CD4-positive, alpha-beta T cell treated with Interferon alpha-2 for 1 hour (primary cell): ENCODE measurements at regions not wholly inside any gene's neighbourhood (a gene's known extent, or its start where the extent isn't known, plus 50 kb on each side); places are given as distances from the start of the nearest gene placed in this dataset.
A peak's percentile ranks its signal among the peaks of the same experiment; 100 is the strongest.
"Not testable (repeated sequence)": the region's sequence is repeated elsewhere in the genome, so short reads cannot be mapped to it uniquely, and the experiment has no call there.

ENCODE experiments used
- DNase-seq, 2 donors: peaks; one replicate each; pipeline ENCODE4 v3.0.0-alpha.2; 2020 to 2022

GRCh38 chr6:18595774-18596530 lies 208.8 kb downstream of the RNF144B start:
- peak; percentile 5 to 46 for DNase-seq

DNA sequence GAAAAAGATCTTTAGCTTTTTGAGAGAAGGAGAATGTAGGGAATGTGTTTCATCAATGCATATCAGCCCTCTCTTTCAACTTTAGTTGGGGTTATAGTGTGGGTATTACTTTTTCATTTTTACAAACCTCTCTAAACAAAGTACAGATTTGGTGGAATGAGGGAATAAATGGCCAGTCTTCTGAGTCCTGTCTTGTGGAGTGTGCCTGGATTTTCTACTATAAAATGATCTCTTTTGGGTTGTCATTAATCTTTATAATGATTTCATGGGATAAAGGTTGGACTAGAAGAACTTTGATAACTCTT lies 209.3 kb downstream of the RNF144B start:
- DNase-seq, result no peak

DNA sequence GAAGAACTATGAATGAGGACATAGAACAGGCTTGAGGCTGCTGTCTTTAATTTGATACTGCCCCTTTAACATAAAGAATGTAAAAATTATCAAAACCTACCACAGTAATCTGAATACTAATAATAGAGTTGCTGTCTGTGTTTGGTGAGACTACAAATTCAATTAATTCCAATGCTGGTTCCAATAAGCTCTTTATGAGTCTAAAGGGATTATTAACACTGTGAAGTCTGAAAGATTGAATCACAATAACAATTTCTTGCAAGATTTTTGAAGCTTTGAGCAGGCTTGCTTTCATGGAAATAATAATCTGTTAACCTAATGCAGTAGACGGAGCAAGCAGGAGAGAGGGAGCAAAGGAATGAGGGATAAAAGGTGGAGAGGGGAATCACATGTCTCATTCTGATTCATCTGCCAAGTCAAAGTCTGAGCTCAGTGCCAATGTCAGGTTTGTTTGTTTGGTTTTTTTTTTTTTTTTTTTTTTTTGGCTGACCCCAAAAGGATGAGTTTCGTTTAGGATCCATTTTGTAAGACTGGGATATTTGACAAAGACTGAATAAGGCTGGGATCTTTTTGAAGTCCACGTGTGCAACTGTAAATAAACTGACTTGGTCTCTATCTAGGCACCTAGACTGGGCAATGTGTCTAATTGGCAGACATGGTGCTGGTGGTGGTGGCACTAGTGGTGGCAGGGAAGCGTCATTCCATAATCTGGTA lies 211.6 kb downstream of the RNF144B start:
- no peak for DNase-seq

GRCh38 chr6:18600255-18600654 lies 213.1 kb downstream of the RNF144B start:
- no peak for DNase-seq

- DNase-seq, result no peak
Observed at GRCh38 chr6:18601516-18602020, 214.4 kb downstream of the RNF144B start.

- no peak for DNase-seq
Observed at GRCh38 chr6:18602931-18603330, 215.8 kb downstream of the RNF144B start.

DNA sequence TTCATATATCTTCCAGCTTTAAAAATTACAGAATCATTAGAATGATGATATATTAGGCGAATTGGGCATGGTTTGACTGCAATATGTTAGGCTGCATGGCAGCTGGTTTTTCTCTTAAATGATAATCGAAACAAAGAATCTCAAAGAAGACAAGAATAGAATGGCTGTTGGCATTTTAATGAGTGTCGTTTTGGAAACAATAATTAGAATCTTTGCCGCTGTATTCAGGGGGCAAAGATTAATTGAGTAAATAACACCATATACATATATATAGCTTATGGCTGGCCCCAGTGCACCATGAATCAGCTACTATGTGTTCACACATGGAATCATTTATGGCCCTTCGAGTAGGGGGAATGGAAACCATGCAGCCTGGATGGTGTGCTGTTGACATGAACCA lies 216.2 kb downstream of the RNF144B start:
- no peak for DNase-seq

- DNase-seq, result no peak
Observed at GRCh38 chr6:18605841-18606240, 218.7 kb downstream of the RNF144B start.

DNA sequence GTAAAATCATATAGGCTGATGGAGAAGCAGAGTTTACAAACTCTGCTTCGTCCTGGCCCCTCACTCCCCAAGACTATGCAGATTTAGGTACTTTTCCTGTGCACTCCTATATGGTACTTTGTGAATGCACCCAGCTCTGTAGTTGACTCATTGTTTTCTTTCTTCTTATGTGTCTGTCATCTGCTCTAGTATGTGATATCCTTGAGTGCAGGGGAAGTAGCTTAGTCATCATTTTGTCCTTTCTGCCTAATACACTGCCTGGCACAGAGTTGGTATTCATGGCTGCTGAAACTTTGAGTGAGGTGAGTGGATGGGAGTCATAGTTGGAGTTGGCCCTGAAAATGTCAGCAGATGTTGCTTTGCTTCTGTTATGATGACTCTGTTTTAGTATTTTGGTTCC lies 222.6 kb downstream of the RNF144B start:
- DNase-seq, result no peak

DNA sequence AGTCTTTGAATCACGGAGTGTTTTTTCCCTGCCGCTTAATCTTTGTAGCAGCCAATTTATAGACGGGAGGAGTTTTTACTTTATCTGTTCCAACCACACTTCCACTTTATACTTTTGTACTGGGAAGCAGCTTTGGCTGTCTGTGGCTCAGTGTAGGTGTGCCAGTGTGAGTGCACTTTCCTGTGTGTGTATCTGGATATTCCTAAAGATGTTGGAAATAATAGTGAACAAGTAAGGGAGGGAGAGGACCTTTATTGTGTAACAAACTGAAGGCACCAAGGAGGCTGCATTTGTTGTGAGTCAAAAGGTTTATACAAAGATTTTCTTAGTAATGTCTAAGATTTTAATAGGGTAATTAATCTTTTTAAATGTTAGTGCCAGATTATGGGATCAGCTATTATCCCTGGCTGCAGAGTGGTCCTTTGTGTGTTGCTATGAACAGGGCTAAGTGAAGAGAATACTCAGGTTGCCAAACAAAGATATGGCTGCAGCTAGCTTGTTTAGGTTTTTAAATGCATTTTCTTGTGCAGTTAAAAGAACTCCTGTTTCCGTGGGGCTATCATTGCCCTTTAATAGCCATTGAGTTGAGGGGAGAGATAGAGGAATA lies 226.3 kb downstream of the RNF144B start:
- DNase-seq, result no peak

- DNase-seq, result no peak
Observed at GRCh38 chr6:18629571-18629970, 242.4 kb downstream of the RNF144B start.

- no peak for DNase-seq
Observed at GRCh38 chr6:18632670-18633410, 245.7 kb downstream of the RNF144B start.

GRCh38 chr6:18634912-18635311 lies 247.8 kb downstream of the RNF144B start:
- no peak for DNase-seq

- DNase-seq, result no peak
Observed at GRCh38 chr6:18640134-18640533, 253.0 kb downstream of the RNF144B start.

GRCh38 chr6:18640754-18641153 lies 253.6 kb downstream of the RNF144B start:
- DNase-seq, result no peak

DNA sequence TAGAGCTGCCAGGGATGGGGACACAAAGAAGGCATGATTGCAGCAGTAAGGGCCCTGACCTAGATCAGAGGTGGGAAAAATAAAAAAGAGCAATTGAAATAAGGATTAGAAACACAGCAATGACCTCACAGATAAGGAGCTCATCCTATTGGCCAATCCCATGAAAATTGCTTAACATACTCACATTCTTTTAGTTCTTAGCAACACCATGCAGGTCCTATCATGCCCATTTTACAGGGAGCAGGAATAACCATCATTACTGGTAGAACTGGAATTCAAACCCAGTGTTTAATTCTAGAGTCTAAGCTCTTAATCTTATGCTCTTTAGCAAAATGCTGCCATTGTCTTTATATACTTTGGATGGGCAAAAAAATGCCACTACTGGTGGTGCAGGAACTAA lies 267.7 kb downstream of the RNF144B start:
- DNase-seq, result no peak

GRCh38 chr6:18656506-18656905 lies 269.4 kb downstream of the RNF144B start:
- DNase-seq, result no peak

- DNase-seq, result not testable (repeated sequence)
Observed at GRCh38 chr6:18659994-18660393, 272.8 kb downstream of the RNF144B start.

GRCh38 chr6:18663011-18663410 lies 275.9 kb downstream of the RNF144B start:
- no peak for DNase-seq

DNA sequence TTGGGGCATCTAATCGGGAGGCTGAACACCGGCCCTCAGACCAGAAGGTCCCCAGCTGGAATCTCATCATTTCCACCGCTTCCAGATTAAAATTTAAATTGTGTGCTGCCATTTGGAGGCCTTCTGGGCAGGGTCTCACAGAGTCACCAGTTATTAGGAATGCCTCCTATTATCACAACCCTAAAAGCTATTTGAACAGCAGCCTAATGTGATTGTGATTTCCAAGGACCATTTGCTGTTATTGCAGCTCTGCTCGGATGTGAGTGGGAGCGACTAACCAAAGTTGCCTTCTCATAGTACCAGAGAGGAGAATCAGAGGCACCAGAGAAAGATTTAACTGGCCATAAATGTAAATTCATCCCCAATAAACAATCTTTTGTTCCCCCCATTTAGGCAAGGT lies 277.3 kb downstream of the RNF144B start:
- no peak for DNase-seq

GRCh38 chr6:18667612-18668011 lies 280.5 kb downstream of the RNF144B start:
- DNase-seq, result no peak

- no peak for DNase-seq
Observed at GRCh38 chr6:18668994-18669393, 281.8 kb downstream of the RNF144B start.

GRCh38 chr6:18672852-18673251 lies 285.7 kb downstream of the RNF144B start:
- DNase-seq, result no peak
